HCT116 (cell line): ENCODE measurements at regions not wholly inside any gene's neighbourhood (a gene's known extent, or its start where the extent isn't known, plus 50 kb on each side); places are given as distances from the start of the nearest gene placed in this dataset.

ENCODE experiments used
- ATAC-seq: fragments of 200-7000 bp; cut with Tn5 transposase; 2 replicates; pipeline ENCODE4 v1.9.1; 2020; ENCODE audit warnings: mild to moderate bottlenecking, moderate library complexity
- BruUV-seq: library from RNA; stranded (reverse); fragments of 400-500 nt; replicated peaks from 2 replicates; lab custom pipeline; 2021; lab: Mats Ljungman, UMichigan
- CTCF ChIA-PET: fragments of 300-600 bp; sonication (Branson Sonifier 250); formaldehyde crosslinking; loops from one replicate; lab custom pipeline; 2021; ENCODE audit warnings: antibody characterized with exemption; lab: Charles Lee
- POLR2A ChIA-PET: fragments of 300-600, 350-600 bp; sonication (Branson Sonifier 250); formaldehyde crosslinking; loops from one replicate; lab custom pipeline; 2021; ENCODE audit warnings: antibody characterized with exemption; lab: Charles Lee
- RAD21 ChIA-PET, 2 experiments: fragments of 300-600 bp; sonication (Branson Sonifier 250); formaldehyde crosslinking; loops; one replicate each; lab custom pipeline; 2023; ENCODE audit warnings: low total read pairs in 2 of 2; ENCODE audit not compliant: uncharacterized antibody in 2 of 2, unreplicated experiment in 2 of 2, low non-redundant PET in 1 of 2; lab: Charles Lee
- DNase-seq: peaks from one replicate; pipeline ENCODE4 v3.0.0-alpha.2; 2010; ENCODE audit warnings: low read depth, low spot score
- H2AFZ ChIP-seq: fragments of 200-600 bp; shearing (Covaris generic), sonication (generic); 2 replicates; pipeline ENCODE4 v1.6.1; 2017; ENCODE audit warnings: low read depth, mixed run types, mixed read lengths, antibody characterized with exemption, low read length; ENCODE audit not compliant: poor library complexity, severe bottlenecking
- H3K27ac ChIP-seq: 2 replicates; pipeline ENCODE4 v1.5.1; 2012; ENCODE audit warnings: low read depth, low read length
- H3K27me3 ChIP-seq: fragments of 200-600 bp; sonication (generic); 2 replicates; pipeline ENCODE4 v1.6.1; 2016; ENCODE audit warnings: mixed run types, low read length, mixed read lengths; ENCODE audit not compliant: insufficient read depth
- H3K36me3 ChIP-seq, 2 experiments: fragments of 200-500 bp in 1 of 2; fragments of 200-600 bp in 1 of 2; sonication (Bioruptor generic) in 1 of 2; sonication (generic) in 1 of 2; 2 replicates each; pipeline versions ENCODE4 v1.5.1 to v1.6.1; 2014 to 2016; ENCODE audit warnings: low read length in 2 of 2, inconsistent platforms in 1 of 2, mixed read lengths in 1 of 2, mixed run types in 1 of 2; ENCODE audit not compliant: insufficient read depth in 2 of 2, control insufficient read depth in 1 of 2
- H3K4me1 ChIP-seq, 2 experiments: fragments of 200-600 bp in 1 of 2; sonication (generic) in 1 of 2; 2 replicates each; pipeline versions ENCODE4 v1.5.1 to v1.6.1; 2012 to 2017; ENCODE audit warnings: low read length in 2 of 2, inconsistent platforms in 1 of 2, mild to moderate bottlenecking in 1 of 2, mixed read lengths in 1 of 2, mixed run types in 1 of 2, moderate library complexity in 1 of 2; ENCODE audit not compliant: insufficient read depth in 2 of 2, control insufficient read depth in 1 of 2
- H3K4me2 ChIP-seq: fragments of 200-600 bp; sonication (generic); 2 replicates; pipeline ENCODE4 v1.6.1; 2017; ENCODE audit warnings: mixed run types, low read length, mixed read lengths
- H3K4me3 ChIP-seq, 2 experiments: fragments of 200-600 bp in 1 of 2; sonication (generic) in 1 of 2; replicated peaks in 1 of 2; 2 replicates each; pipeline ENCODE4 v1.5.1; 2011 to 2016; ENCODE audit warnings: low read length in 2 of 2, control low read depth in 1 of 2, low read depth in 1 of 2, mild to moderate bottlenecking in 1 of 2, mixed read lengths in 1 of 2, mixed run types in 1 of 2
- H3K79me2 ChIP-seq: fragments of 200-600 bp; sonication (generic); 2 replicates; pipeline ENCODE4 v1.6.1; 2017; ENCODE audit warnings: mild to moderate bottlenecking, mixed run types, low read length, moderate library complexity, mixed read lengths; ENCODE audit not compliant: insufficient read depth
- H3K9ac ChIP-seq: fragments of 200-600 bp; sonication (generic); 2 replicates; pipeline ENCODE4 v1.6.1; 2016; ENCODE audit warnings: low read length, mixed read lengths
- H3K9me2 ChIP-seq: fragments of 200-600 bp; sonication (generic), shearing (Covaris generic); 2 replicates; pipeline ENCODE4 v1.6.1; 2017; ENCODE audit warnings: mixed run types, mild to moderate bottlenecking, moderate library complexity; ENCODE audit not compliant: insufficient read depth
- H3K9me3 ChIP-seq, 2 experiments: fragments of 200-500 bp in 1 of 2; fragments of 200-600 bp in 1 of 2; sonication (Bioruptor generic) in 1 of 2; sonication (generic) in 1 of 2; 2 replicates each; pipeline ENCODE4 v1.6.1; 2014 to 2017; ENCODE audit warnings: low read length in 2 of 2, mixed read lengths in 2 of 2, inconsistent platforms in 1 of 2, low read depth in 1 of 2, mild to moderate bottlenecking in 1 of 2, mixed run types in 1 of 2, moderate library complexity in 1 of 2; ENCODE audit not compliant: control insufficient read depth in 1 of 2, insufficient read depth in 1 of 2
- H4K20me1 ChIP-seq: fragments of 200-600 bp; sonication (generic), shearing (Covaris generic); 2 replicates; pipeline ENCODE4 v1.6.1; 2017; ENCODE audit warnings: mixed run types, mild to moderate bottlenecking, moderate library complexity; ENCODE audit not compliant: insufficient read depth
- CEBPB ChIP-seq: IDR thresholded peaks from 2 replicates; pipeline ENCODE4 v1.6.1; 2012; ENCODE audit warnings: low read depth
- EGR1 ChIP-seq: IDR thresholded peaks from 2 replicates; pipeline ENCODE4 v1.6.1; 2012; ENCODE audit warnings: low read depth
- ELF1 ChIP-seq: IDR thresholded peaks from 2 replicates; pipeline ENCODE4 v1.6.1; 2012; ENCODE audit warnings: low read depth, borderline replicate concordance
- FOSL1 ChIP-seq: IDR thresholded peaks from 2 replicates; pipeline ENCODE4 v1.6.1; 2012; ENCODE audit warnings: low read depth
- JUND ChIP-seq: IDR thresholded peaks from 2 replicates; pipeline ENCODE4 v1.6.1; 2012
- MAX ChIP-seq: IDR thresholded peaks from 2 replicates; pipeline ENCODE4 v1.6.1; 2012
- POLR2A ChIP-seq: IDR thresholded peaks from 2 replicates; pipeline ENCODE4 v1.7.0; 2011; ENCODE audit warnings: borderline replicate concordance; ENCODE audit not compliant: insufficient read depth, insufficient read length; ENCODE audit errors: extremely low read depth
- SRF ChIP-seq: IDR thresholded peaks from 2 replicates; pipeline ENCODE4 v1.6.1; 2012; ENCODE audit warnings: low read depth
- TCF7L2 ChIP-seq: IDR thresholded peaks from 2 replicates; pipeline ENCODE4 v1.7.0; 2011; ENCODE audit warnings: borderline replicate concordance, inconsistent platforms; ENCODE audit not compliant: insufficient read depth, insufficient read length; ENCODE audit errors: extremely low read depth
- YY1 ChIP-seq: IDR thresholded peaks from 2 replicates; pipeline ENCODE4 v1.6.1; 2011; ENCODE audit warnings: low read length, low read depth, moderate library complexity, mild to moderate bottlenecking; ENCODE audit not compliant: insufficient replicate concordance; ENCODE audit errors: extremely low read depth
- ZBTB33 ChIP-seq: IDR thresholded peaks from 2 replicates; pipeline ENCODE4 v1.6.1; 2011; ENCODE audit warnings: mild to moderate bottlenecking, low read length, moderate library complexity; ENCODE audit not compliant: insufficient replicate concordance; ENCODE audit errors: extremely low read depth
- ZNF274 ChIP-seq: fragments of 200-500 bp; sonication (Bioruptor generic); IDR thresholded peaks from 2 replicates; pipeline ENCODE4 v1.6.1; 2014; ENCODE audit warnings: mild to moderate bottlenecking, low read depth, low read length, inconsistent platforms
- intact Hi-C: fragments of 100-400 bp; cut with micrococcal nuclease; formaldehyde crosslinking; loops from 2 replicates; pipeline ENCODE4 v1.10.0; 2022

GRCh38 chr5:58300346-58300895 lies 159.5 kb downstream of the PLK2 start:
- Histone ChIP-seq H3K9me2 (no peaks in the 10 kb centered on the region), H3K9me3 (no peaks in the 10 kb centered on the region), H3K4me1 (no peaks in the 10 kb centered on the region), H4K20me1 (no peaks in the 10 kb centered on the region), H3K4me2 (no peak overlapping the region), H3K79me2 (no peaks in the 10 kb centered on the region), H3K27me3 (no peaks in the 10 kb centered on the region), H3K4me3 (no peak overlapping the region), H3K36me3 (no peaks in the 10 kb centered on the region), H3K9ac (no peak overlapping the region), H3K27ac (no peak overlapping the region), H2AFZ (no peak overlapping the region)
- intact Hi-C loops: no loop called here
- TF ChIP-seq ZBTB33 (no peak), POLR2A (no peak), ZNF274 (no peak), CEBPB (no peak)
- no TSS peak for BruUV-seq
- DNase-seq (no peak), ATAC-seq (no peak)
- CTCF ChIA-PET: no interaction called here
- POLR2A ChIA-PET: no interaction called here
- RAD21 ChIA-PET: no interaction called here

DNA sequence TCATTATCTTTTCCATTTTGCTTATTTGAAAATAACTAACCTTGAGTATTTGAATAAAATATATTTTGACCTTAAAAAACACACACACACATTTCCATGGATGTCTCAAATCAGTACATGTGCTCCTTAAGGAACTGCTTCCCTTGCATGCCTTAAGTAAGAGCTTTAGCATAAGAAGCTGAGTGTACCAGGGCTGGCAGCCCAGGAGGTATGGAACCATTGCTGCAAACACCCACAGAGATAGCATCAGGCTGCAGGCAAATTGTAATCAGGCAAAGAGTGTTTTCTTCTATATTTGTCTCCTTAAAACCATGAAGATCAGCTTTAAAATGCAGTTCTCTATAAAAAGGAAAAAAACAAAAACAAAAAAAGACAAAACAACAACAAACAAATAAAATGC lies 160.6 kb downstream of the PLK2 start:
- no TSS peak for BruUV-seq
- H3K36me3 ChIP-seq: no peaks in the 10 kb centered on the region
- H3K79me2 ChIP-seq: no peaks in the 10 kb centered on the region
- H3K27ac ChIP-seq: no peak overlapping the region
- DNase-seq (no peak), ATAC-seq (no peak)
- ChIA-PET CTCF (interaction anchor here (0.6 kb wide), 1 partner anchor 20 kb away, joined by 4 read pairs; no protein-coding TSS in a partner anchor), POLR2A (interaction anchor here (0.6 kb wide), 1 partner anchor 141 kb away, joined by 3 read pairs; no protein-coding TSS in a partner anchor), RAD21 (no interaction called here)
- H3K9ac ChIP-seq: no peak overlapping the region
- H3K27me3 ChIP-seq: no peaks in the 10 kb centered on the region
- H3K4me1 ChIP-seq: 0 out of 4 replicates have a peak, but pooled peaks cover 0 to 5% of the 10 kb centered on the region in 2 experiments
- H4K20me1 ChIP-seq: no peaks in the 10 kb centered on the region
- H3K9me2 ChIP-seq: no peaks in the 10 kb centered on the region
- H3K4me2 ChIP-seq: no peak overlapping the region
- H3K4me3 ChIP-seq: no peak overlapping the region
- H2AFZ ChIP-seq: no peak overlapping the region
- no peaks in the 10 kb centered on the region for H3K9me3 ChIP-seq
- intact Hi-C loops: no loop called here
- TF ChIP-seq EGR1 (no peak), FOSL1 (no peak), ELF1 (no peak), MAX (no peak), SRF (no peak), YY1 (no peak), TCF7L2 (no peak), ZBTB33 (no peak), POLR2A (no peak), JUND (no peak)
